Stimulated activated CD4-positive, alpha-beta T cell treated with anti-CD3 and anti-CD28 coated beads, Interleukin-15, amount 100 ng/mL, for 1 hour (primary cell): ENCODE measurements at regions not wholly inside any gene's neighbourhood (a gene's known extent, or its start where the extent isn't known, plus 50 kb on each side); places are given as distances from the start of the nearest gene placed in this dataset.

Source experiments
- DNase-seq, 2 donors: peaks; one replicate each; pipeline ENCODE4 v3.0.0-alpha.2; 2020; ENCODE audit warnings: low read depth in 1 of 2, low spot score in 1 of 2

DNA sequence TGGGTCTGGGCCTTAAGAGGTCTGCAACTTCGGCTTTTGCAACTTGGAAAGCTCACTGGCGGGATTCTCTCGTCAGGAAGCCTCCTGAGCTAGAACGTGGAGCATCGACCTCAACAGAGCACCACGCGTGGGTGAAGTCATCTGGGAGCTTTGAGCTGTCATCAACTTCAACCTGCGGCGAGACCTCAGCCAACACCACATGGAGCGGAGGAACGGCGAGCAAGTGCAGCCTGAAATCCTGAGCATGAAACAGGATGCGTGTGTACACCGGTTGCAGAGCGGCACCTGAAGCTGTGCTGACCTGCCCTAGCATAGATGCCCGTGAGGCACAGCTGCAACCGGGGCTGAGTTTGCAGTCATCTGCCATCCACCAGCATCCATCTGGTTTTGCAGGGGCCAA, 295.7 kb upstream of the SHH start:
- DNase-seq = no peak

DNA sequence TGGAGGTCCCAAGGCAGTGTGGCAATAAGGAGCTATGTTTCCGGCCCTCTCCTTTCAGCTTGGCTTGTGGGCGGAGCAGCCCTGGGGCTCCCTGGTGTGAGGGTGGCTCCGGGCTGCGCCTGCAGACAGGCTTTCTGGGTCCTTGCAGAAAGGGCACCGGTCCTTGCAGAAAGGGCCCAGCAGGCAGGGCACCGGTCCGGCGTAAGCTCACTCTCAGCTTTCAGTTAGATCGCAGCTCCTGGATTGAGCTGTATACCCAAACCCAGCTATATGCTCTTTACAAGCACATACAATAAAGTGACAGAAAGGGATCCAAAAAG, 293.8 kb upstream of the SHH start:
- no peak for DNase-seq

GRCh38 chr7:156105337-156106106, 293.3 kb upstream of the SHH start:
- no peak for DNase-seq

GRCh38 chr7:156104501-156105336, 292.5 kb upstream of the SHH start:
- DNase-seq = no peak

- no peak for DNase-seq
Measured at GRCh38 chr7:156102267-156102666, 290.0 kb upstream of the SHH start.

DNA sequence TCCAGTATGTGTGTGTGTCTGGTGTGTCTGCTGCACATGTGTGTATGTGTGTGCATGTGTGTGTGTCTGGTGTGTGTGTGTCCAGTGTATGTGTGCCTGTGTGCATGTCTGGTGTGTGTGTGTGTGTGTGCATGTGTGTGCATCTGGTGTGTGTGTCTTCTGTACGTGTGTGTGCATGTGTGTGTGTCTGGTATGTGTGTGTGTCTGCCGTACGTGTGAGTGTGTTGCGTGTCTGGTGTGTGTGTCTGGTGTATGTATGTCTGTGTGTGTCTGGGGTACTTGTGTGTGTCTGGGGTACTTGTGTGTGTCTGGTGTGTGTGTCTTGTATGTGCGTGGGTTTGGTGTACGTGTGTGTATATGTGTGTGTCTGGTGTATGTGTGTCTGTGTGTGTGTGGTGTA, 289.1 kb upstream of the SHH start:
- DNase-seq = no peak

GRCh38 chr7:156100086-156100485, 287.8 kb upstream of the SHH start:
- no peak for DNase-seq

DNA sequence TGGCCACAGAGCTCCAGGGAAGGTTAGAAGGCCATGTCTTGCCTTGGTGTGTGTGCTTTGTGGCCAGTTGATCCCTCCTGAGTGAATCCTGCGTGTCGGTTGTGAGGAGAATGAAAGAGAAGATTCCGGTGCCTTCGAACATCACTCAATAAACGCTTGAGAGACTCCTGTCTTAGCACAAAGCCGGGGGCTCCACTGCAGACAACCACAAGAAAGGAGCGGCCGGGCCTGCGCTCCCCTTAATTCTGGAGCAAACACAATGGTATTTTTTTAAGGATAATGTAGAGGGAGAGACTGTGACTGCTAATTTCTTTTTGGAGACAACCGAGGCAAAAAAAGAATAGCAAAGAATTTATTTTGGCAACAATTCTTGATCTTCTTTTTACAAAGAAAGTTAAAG, 286.8 kb upstream of the SHH start:
- DNase-seq = no peak

GRCh38 chr7:156096771-156097538, 284.7 kb upstream of the SHH start:
- no peak for DNase-seq

GRCh38 chr7:156095908-156096539, 283.8 kb upstream of the SHH start:
- no peak for DNase-seq

GRCh38 chr7:156094350-156095146, 282.3 kb upstream of the SHH start:
- DNase-seq = no peak

DNA sequence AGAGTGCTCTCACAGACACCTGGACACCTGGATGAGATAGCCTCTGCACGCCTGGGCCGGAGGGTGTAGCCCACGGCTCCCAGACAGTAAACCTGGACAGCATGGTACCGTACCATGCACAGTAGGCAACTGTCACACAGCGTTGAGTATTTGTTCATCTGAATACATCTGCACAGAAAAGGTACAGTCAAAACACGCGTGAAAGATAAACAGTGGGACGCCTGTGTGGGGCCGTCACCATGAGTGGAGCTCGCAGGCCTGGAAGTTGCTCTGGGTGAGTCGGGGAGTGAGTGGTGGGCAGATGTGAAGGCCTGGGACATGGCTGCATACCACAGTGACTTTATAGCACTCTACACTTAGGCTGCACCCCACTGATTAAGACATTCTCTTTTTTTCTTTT, 280.0 kb upstream of the SHH start:
- no peak for DNase-seq

DNA sequence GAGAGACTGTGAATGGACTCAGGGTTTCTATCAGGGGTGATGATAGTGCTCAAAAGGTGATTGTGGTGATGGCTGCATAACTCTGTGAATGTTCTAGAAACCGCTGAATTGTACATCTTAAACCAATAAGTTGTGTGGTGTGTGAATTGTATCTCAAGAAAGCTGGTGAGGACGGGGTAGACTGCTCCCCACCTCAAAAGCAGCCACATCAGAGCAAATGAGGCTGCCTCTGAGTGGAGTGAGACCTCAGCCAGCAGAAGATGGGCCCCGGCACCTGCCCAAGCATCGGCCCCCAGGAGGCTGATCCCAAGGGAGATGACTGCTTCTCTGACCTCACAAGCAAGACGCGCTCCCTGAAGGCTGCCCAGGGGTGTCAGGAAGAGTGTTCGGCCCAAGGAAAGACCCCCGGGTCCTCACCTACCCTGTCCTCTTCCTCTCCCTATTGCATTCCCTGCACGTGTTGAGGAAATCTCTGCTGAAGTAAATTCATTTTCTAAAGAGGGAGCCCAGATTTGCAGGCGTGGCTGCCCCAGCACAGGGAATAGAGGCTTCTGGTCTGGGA, 279.3 kb upstream of the SHH start:
- DNase-seq = no peak

DNA sequence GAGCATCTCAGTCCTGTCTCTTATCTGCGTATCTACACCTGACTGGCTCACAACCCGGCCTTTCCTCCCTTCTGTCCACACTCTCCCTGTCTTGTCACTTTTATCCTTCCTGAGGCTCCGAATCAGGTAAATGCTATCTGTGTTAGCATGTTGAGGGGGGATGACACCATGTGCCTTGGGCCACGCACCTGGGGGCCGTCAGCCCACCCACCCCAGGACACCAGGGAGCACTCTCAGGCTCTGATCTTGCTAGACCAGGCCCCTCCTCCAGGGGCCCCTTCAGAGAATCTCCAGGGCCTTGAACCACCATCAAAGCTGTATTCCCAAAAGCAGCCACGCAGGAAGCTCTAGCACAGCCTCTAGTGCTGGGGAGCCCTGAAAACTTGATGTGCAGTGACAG, 278.7 kb upstream of the SHH start:
- DNase-seq = no peak

GRCh38 chr7:156089222-156089621, 277.0 kb upstream of the SHH start:
- DNase-seq = no peak

GRCh38 chr7:156088115-156088514, 275.9 kb upstream of the SHH start:
- DNase-seq = no peak

DNA sequence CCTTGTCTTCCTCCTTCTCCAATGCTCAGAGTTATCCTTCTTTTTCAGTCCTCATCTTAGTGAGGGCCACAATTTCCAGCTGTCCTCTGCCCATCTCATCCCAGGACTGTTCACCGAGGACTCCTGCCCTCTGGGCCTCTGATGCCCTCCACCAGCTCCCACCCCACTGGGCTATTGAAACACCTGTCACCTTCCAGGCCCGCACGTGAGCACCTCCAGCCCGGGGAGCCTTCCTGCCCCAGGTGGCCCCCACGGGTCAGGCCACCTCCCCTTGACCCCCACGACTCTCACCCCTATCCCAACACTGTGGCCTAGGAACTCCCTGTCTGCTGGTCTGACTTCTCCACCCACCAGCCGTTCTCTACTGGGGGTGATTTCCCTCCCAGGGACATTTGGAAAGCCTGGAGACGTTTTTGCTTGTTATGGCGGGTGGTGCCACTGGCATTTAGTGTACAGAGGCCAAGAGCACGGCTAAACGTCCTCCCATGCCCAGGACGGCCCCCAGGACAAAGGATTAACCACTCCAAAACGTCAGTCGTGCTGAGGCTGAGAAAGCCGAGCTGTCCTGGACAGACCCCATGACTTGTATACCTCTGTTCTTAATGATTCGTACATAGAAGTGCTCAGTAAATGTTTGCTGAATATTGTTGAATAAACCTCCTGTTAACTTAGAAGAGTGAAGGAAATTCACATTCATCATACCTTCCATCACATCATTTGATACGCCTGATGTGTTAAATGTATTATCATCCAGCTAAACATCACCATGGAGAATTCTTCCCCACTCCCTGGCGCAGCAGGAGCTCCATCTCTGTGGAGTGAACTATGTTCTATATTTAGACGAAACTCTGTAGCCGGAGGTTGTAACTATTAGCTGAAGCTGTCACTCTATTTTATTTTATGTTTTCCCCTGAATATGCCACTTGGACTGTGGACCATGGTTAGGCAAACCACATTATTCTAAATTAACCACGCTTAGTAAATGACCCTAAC, 270.1 kb upstream of the SHH start:
- DNase-seq = no peak

DNA sequence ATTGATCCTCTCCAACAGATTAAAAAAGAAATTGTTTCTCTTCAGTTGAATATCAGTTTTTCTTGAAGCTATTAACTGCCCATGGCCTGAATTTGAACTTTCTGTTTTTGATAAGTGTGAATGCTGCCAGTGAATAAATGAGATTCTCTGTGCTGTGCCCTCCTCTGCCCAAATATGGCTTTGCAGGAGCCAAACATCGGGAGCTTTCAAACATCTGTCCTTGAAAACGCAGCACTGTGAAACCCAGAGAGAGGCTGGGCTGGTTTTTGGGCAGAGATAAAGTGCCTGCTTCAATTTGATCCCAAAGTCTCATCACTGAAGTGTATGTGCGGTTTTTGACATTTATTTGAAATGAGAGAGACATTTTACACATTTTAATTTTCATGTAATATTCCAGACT, 268.3 kb upstream of the SHH start:
- DNase-seq = no peak

DNA sequence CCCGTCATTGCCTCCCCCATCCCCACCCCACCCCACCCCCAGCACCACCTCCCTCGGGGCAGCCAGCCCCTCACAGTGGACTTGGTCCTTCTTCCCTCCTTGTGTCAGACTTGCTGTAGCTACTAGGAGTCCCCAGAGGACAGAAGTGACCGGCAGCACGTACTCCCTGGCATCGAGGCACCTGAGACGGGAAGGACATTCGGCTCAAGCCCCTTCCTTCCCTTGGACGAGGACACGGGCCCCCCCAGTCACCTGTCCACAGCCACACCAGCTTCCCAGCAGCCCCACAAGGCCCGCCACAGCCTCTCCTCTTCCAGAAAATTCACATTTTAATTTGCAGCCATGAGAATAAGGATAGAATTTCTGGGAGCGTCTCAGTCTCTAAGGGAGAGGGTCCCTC, 267.8 kb upstream of the SHH start:
- DNase-seq = no peak
